NOMO-1 treated with dmso at 0.1 percent for 144 hours (cell line): ENCODE measurements at regions not wholly inside any gene's neighbourhood (a gene's known extent, or its start where the extent isn't known, plus 50 kb on each side); places are given as distances from the start of the nearest gene placed in this dataset.

Source experiments
- DNase-seq: peaks from one replicate; lab custom pipeline; 2025; ENCODE audit not compliant: unreplicated experiment; lab: John Stamatoyannopoulos, UW

GRCh38 chr10:58016614-58017013 is 251.1 kb downstream of the IPMK start:
- no peak for DNase-seq

DNA sequence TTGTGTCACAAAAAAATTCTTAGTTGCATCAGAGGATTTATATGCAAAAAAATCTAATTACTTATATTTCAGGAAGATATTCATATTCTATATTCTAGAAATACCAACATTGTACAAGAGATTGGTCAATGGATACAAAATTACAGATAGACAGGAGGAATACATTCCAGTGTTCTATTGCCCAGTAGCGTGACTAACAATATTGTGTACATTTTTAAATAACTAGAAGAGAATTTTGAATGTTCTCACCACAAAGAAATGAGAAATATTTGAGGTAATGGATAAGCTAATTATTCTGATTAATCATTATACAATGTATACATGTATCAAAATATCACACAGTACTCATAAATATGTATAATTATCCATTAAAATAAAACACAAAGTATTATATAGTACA is 253.3 kb downstream of the IPMK start:
- no peak for DNase-seq

- no peak for DNase-seq
Measured at GRCh38 chr10:58013406-58013805, 254.3 kb downstream of the IPMK start.

GRCh38 chr10:58010073-58010702 is 257.5 kb downstream of the IPMK start:
- DNase-seq = no peak

GRCh38 chr10:58003945-58004344 is 263.7 kb downstream of the IPMK start:
- no peak for DNase-seq

DNA sequence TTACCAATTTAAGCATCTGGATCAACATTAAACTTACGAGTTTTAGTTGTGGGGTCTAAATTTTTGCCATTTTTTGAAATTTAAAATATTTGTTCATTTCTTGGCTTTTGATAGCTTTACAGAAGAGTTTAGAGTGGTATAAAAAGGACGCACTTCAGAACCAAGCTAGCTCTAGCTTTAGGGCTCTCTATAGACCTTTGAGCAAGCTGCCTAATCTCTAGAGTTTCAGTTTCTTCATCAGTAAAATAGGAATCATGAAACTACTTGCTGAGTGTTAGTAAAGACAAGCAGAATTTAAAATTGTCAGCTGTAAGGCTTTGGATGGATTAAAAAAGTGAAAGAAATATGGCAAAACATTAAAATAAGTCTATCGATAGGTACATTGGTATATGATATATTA is 266.5 kb downstream of the IPMK start:
- no peak for DNase-seq

- no peak for DNase-seq
Measured at GRCh38 chr10:57996536-57996935, 271.2 kb downstream of the IPMK start.

DNA sequence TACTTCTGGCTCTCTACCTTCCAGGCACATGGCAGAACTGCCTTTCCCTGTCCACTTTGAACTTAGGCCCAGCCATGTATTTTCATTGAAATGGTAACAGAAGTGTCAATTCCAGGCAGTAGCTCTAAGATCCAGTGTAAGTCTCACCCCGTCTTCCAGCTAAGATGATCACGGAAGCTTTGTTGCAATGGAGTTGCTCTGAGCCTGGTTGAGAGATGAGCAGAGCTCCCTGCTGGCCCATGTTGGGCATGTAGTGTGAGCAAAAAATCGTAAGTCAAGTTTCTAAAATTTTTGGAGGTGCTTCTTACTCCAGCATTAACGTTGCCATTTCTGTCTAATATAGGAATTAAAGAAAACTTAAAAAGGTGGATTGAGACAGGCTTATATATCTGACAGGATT is 274.4 kb downstream of the IPMK start:
- no peak for DNase-seq

DNA sequence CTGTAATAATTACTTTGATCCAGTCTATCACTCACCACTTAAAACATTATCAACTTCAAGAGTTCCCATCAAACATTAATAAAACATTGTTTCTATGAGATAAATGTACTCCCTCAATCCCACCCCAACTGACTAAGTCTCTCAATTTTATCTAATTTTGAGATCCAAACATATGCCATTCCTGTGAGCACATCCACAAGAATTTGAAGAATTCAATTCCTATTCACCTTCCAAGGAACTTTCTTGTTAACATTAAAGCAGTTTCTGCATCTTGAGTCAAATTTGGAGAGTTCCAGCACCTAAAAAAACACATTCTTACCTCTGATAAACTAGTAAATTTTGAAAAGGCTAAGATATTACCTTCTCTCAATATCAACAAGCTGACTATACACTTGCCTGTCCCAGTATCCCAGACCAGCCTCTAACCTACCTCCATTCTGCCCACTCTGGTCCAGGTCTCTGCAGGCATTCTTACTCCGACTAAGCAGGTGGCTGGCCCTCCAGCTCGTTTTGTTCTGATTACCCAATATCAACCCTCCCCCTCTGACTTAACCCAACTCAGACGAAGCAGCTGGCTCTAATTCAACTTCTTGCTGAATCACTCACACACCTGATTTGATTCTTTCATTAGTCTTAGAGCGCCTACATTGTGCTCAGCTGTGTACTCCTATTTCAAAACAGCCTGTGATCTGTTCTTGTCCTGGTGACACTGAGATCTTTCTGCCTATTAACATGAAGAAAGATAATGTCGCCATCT is 275.2 kb downstream of the IPMK start:
- no peak for DNase-seq

GRCh38 chr10:57988964-57989363 is 278.7 kb downstream of the IPMK start:
- DNase-seq = no peak

- DNase-seq = no peak
Measured at GRCh38 chr10:57987055-57987721, 280.5 kb downstream of the IPMK start.

DNA sequence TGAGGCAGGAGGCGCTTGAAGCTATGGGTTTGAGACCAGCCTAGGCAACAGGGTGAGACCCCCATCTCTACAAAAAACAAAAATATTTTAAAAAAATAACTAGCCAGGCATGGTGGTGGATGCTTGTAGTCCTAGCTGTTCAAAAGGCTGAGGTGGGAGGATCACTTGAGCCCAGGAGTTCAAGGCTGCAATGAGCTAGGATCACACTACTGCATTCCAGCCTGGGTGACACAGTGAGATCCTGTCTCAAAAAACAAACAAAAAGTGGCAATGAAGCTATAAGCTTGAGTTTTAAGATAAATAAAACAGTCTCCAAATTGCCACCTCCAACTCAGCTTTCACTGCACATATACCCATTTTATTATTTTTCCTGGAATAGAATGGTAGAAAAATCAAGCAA is 281.3 kb downstream of the IPMK start:
- DNase-seq = no peak

DNA sequence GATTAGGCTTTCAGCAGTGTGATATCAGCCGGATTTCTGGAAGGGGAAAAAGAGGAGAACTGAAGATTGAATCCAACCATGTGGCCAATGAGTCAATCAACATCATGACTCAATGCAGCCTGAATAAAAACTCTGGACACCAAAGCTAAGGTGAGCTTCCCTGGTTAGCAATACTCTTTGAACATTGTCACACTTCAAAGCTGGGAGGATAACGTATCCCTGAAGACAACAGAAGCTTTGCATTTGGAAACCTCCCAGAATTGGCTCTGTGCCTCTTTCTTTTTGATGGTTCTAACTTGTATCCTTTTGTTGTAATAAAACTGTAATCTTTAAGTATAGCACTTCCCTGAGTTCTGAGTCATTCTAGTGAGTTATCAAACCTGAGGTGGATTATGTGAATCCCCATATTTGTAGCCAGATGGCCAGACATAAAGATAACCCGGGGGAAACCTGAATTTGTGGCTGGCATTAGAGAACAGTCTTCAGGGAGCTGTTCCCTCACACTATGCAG is 284.4 kb downstream of the IPMK start:
- DNase-seq = no peak

- DNase-seq = no peak
Measured at GRCh38 chr10:57982091-57982490, 285.6 kb downstream of the IPMK start.

GRCh38 chr10:57979956-57980355 is 287.7 kb downstream of the IPMK start:
- DNase-seq = no peak

GRCh38 chr10:57979491-57979890 is 288.2 kb downstream of the IPMK start:
- DNase-seq = no peak

GRCh38 chr10:57977262-57977661 is 290.4 kb downstream of the IPMK start:
- no peak for DNase-seq

DNA sequence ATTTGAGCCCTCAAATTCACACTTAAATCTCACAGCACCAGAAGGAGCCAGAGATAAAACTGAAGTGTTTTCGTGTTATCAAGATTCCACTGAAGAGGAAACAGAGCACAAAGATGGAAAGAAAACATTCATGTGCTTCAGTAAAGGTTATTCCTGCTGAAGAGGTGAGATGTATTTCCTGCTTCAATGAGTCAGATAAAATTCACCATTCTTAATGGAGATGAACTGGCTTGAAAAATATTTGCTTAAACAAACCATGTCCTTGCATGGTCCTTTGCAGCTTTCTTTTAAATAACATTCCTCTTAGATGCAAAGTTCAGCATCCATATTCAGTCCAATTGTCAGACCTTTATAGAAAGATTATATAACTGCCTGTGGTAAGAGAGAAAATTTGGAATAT is 294.2 kb downstream of the IPMK start:
- no peak for DNase-seq

- no peak for DNase-seq
Measured at GRCh38 chr10:57972783-57973182, 294.9 kb downstream of the IPMK start.

GRCh38 chr10:57968328-57969016 is 299.2 kb downstream of the IPMK start:
- no peak for DNase-seq

GRCh38 chr10:57964351-57964750 is 303.3 kb downstream of the IPMK start:
- DNase-seq = no peak

DNA sequence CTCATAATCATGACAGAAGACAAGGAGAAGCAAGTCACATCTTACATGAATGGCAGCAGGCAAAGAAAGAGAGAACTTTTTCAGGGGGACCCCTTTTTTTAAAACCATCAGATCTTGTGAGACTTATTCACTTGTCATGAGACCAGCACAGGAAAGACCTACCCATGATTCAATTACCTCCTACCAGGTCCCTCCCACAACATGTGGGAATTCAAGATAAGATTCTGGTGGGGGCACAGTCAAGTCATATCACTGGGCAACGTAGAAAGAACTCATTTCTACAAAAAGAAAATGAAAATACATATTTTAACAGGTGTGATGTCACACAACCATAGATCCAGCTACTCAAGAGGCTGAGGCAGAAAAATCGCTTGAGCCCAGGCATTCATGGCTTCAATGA is 304.1 kb downstream of the IPMK start:
- no peak for DNase-seq
